ENCODE measurements at regions not wholly inside any gene's neighbourhood (a gene's known extent, or its start where the extent isn't known, plus 50 kb on each side); places are given as distances from the start of the nearest gene placed in this dataset.
"Not testable (repeated sequence)": the region's sequence is repeated elsewhere in the genome, so short reads cannot be mapped to it uniquely, and the experiment has no call there.

DNA sequence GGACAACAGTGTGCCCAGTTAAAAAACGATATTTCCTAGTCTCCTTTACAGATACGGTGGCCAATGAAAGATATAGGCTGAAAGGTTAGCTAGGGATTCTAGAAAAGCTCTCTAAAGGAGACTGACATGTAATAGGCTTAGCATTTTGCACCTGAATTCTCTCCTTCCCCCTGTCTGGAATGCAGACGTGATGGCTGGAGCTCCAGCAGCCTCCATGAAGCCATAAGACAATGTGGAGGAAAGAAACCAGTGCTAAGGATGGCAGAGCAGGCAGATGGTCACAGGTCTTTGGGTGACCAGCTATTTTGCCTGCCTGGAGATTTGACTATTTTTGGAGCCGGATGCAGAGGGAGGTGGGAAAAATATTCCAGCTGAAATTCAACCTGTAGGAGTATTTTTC is 286.2 kb upstream of the PLGLB2 start:
- WGBS (ENCODE audit: insufficient coverage, insufficient read length), result no CpG with 5 or more reads among the region's 4 CpGs
- not testable (repeated sequence) for H3K4me3 ChIP-seq (ENCODE audit: low read length); DNase-seq (ENCODE audit: low read depth, low spot score); H3K4me1 ChIP-seq (ENCODE audit: control insufficient read depth, insufficient read depth, low read length); H3K36me3 ChIP-seq (ENCODE audit: control insufficient read depth, insufficient read depth, low read length); H3K27me3 ChIP-seq (ENCODE audit: control insufficient read depth, insufficient read depth, low read length); H3K27ac ChIP-seq (ENCODE audit: low read length); H3K9me3 ChIP-seq (ENCODE audit: control insufficient read depth, insufficient read depth, low read length)

DNA sequence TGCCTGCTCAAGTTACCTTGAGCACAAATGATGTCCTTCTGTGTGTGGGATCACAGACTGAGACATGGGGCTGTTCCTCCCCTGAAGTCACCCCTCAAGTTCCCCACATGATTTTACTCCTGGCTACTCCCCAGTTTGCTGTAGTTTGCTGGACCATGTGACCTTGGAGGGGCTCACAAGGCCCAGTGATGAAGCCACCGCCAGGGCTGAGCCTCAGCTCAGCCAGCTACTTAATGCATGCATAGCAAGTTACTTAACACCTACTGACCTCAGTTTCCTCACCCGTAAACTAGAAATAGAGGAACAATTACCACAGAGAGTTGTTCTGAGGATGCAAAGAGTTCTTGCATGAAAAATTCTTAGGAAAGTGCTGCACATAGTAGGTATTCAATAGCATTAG is 283.7 kb upstream of the PLGLB2 start:
- not testable (repeated sequence) for H3K4me3 ChIP-seq (ENCODE audit: low read length); H3K27ac ChIP-seq (ENCODE audit: low read length); H3K36me3 ChIP-seq (ENCODE audit: control insufficient read depth, insufficient read depth, low read length); H3K27me3 ChIP-seq (ENCODE audit: control insufficient read depth, insufficient read depth, low read length); H3K4me1 ChIP-seq (ENCODE audit: control insufficient read depth, insufficient read depth, low read length); DNase-seq (ENCODE audit: low read depth, low spot score); H3K9me3 ChIP-seq (ENCODE audit: control insufficient read depth, insufficient read depth, low read length)
- WGBS (ENCODE audit: insufficient coverage, insufficient read length), result no CpG with 5 or more reads among the region's 2 CpGs

DNA sequence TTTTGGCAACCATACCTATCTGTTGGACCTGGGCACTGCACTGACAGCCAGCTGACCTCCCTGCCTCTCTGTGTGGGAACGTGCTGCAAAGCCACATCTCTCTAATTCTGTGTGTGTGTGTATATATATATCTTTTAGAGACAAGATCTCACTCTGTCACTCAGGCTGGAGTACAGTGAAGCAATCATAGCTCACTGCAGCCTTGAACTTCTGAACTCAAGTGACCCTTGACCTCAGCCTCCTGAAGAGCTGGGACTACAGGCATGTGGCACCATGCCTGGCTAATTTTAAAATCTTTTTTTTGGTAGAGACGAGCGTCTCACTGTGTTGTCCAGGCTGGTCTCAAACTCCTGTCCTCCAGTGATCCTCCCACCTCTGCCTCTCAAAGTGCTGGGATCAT is 282.2 kb upstream of the PLGLB2 start:
- H3K4me1 ChIP-seq (ENCODE audit: control insufficient read depth, insufficient read depth, low read length); DNase-seq (ENCODE audit: low read depth, low spot score); H3K27ac ChIP-seq (ENCODE audit: low read length); H3K4me3 ChIP-seq (ENCODE audit: low read length); H3K9me3 ChIP-seq (ENCODE audit: control insufficient read depth, insufficient read depth, low read length); H3K27me3 ChIP-seq (ENCODE audit: control insufficient read depth, insufficient read depth, low read length); H3K36me3 ChIP-seq (ENCODE audit: control insufficient read depth, insufficient read depth, low read length): not testable (repeated sequence)
- no CpG with 5 or more reads among the region's 3 CpGs for WGBS (ENCODE audit: insufficient coverage, insufficient read length)

DNA sequence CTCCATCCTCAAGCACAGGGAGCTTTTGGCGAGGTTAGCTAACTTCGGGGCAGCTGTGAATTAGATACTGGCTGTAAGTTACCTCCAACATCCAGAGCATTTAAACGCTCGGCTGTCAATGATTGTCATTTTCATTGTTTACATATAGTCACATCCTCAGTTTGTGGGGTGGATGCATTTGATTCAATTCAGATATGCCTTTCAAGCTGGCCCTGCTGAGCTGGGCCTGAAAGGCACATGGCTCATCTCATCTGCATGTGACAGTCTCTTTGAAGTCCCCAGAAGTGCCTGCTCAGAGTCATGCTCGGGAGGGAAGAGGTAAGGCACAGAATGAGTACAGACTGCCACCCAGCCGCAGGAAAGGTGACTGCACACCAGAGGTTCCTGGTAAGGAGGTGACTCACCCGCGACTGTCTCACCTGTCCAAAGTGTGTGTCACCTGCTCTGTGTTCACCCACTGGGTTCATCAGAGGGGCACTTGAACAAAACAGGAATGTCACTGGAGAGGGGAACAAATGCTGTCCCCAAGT is 281.2 kb upstream of the PLGLB2 start:
- not testable (repeated sequence) for H3K36me3 ChIP-seq (ENCODE audit: control insufficient read depth, insufficient read depth, low read length); DNase-seq (ENCODE audit: low read depth, low spot score); H3K4me3 ChIP-seq (ENCODE audit: low read length); H3K27ac ChIP-seq (ENCODE audit: low read length); H3K4me1 ChIP-seq (ENCODE audit: control insufficient read depth, insufficient read depth, low read length); H3K9me3 ChIP-seq (ENCODE audit: control insufficient read depth, insufficient read depth, low read length); H3K27me3 ChIP-seq (ENCODE audit: control insufficient read depth, insufficient read depth, low read length)
- no CpG with 5 or more reads among the region's 8 CpGs for WGBS (ENCODE audit: insufficient coverage, insufficient read length)

DNA sequence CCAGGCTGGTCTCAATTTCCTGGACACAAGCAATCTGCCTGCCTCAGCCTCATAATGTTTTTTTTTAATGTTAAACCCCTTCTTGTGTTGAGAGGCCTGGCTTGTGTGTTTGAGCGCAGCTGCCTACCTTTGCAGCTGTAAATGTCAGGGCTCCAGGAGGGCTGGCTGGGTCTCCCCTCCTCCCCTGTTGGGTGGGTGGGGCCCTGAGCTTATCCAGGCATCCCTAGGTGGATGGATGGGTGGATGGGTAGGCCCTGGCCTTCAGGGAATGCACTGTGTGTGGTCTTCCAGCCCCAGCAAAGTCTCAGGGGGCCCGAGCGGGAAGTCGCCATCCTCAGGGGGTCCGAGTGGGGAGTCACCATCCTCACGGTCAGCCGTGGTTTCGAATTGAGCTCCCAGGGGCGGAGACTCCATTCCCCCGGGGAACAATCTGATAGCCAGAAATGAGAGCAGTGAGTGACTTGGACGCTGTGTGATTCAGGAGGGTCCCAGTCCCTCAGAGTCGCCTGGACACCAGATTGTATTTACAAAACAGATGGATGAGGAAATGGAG is 279.4 kb upstream of the PLGLB2 start:
- no CpG with 5 or more reads among the region's 12 CpGs for WGBS (ENCODE audit: insufficient coverage, insufficient read length)
- H3K27ac ChIP-seq (ENCODE audit: low read length); H3K4me3 ChIP-seq (ENCODE audit: low read length); H3K36me3 ChIP-seq (ENCODE audit: control insufficient read depth, insufficient read depth, low read length); H3K9me3 ChIP-seq (ENCODE audit: control insufficient read depth, insufficient read depth, low read length); DNase-seq (ENCODE audit: low read depth, low spot score); H3K27me3 ChIP-seq (ENCODE audit: control insufficient read depth, insufficient read depth, low read length); H3K4me1 ChIP-seq (ENCODE audit: control insufficient read depth, insufficient read depth, low read length): not testable (repeated sequence)

DNA sequence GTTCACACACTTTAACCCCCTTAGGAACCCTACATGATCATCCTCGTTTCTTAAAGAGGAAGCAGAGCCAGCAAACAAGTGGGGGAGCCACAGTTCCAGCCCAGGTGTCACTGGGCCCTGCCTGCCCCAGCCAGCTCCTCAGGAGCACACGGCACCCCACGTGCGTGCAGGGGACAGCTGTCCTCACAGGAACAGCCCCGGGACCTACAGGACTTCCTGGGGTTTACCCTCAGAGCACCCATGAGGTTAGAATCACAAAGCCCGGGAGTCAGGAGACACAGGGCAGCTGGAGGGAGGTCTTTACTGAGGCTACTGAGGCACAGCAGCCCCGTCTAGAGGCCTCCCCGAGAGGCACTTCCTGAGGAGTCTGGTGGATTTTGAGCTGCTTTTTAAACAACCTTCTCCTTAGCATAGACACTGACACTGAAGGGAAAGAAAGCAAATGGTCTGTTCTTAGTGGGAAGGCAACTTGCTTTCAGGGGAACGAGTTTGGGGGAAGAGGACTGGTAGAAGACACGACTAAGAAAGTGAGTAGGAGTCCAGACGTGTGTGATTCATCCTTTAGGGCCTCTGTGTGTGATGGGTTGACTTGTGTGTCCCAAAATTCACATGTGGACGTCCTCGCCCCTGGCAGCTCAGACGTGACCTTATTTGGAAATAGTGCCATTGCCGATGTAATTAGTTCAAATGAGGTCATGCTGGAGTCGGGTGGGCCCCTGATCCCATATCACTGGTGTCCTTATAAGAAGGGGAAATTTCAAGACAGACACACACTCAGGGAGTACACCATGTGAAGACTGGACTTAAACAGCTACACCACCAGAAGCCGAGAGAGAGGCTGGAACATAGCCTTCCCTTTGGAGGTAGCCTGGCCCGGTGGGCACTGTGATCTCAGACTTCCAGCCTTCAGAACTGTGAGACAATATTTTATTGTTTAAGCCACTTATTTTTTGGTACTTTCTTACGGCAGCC is 278.4 kb upstream of the PLGLB2 start:
- H3K4me1 ChIP-seq (ENCODE audit: control insufficient read depth, insufficient read depth, low read length); H3K27ac ChIP-seq (ENCODE audit: low read length); H3K9me3 ChIP-seq (ENCODE audit: control insufficient read depth, insufficient read depth, low read length); H3K36me3 ChIP-seq (ENCODE audit: control insufficient read depth, insufficient read depth, low read length); H3K27me3 ChIP-seq (ENCODE audit: control insufficient read depth, insufficient read depth, low read length); DNase-seq (ENCODE audit: low read depth, low spot score); H3K4me3 ChIP-seq (ENCODE audit: low read length): not testable (repeated sequence)
- WGBS (ENCODE audit: insufficient coverage, insufficient read length), result no CpG with 5 or more reads among the region's 19 CpGs

DNA sequence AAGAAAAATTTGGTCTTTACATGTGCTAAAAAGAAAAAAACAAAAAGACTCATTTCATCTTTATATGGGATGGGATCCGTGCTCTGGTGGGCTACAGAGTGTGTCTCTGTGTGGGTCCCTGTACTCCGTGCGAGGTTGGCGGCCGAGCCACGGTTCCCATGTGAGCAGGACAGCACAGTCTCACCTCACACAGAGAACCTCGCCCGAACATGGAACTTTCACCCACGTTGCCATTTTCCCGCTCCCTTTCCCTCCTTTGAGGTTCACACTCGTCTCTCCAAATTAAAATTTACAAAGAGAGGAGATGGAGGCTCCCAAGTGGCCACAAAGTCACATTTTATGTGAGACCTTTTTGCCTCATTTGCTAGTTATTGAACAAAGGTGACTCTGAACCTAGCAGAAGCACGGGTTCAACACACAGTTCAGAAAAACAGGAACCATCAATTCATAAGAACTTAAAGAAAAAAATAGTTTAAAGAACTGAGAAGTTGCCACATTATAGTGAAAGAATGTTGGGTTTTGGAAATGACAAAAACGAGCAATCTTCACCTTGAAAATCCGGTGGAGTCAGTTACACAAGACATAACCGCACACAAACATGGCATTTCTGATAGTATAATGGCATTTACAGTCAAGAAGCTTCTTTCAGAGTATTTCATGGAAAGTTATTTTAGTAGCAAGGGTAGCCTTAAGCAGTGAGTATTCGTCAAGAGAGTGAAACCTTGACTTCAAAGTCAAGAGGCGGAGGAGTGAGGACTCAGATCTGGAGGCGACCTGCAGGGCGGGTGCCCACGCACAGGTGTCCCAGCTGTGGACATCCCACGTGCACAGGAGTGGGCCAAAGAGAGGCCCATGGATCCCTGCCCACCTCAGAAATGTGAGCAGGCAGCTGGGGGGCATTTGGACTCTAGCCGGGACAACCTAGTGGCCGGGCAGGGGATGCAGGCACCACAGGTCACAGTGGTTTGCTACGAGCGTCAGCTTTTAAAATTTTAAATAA is 277.2 kb upstream of the PLGLB2 start:
- not testable (repeated sequence) for H3K27ac ChIP-seq (ENCODE audit: low read length); H3K9me3 ChIP-seq (ENCODE audit: control insufficient read depth, insufficient read depth, low read length); H3K36me3 ChIP-seq (ENCODE audit: control insufficient read depth, insufficient read depth, low read length); DNase-seq (ENCODE audit: low read depth, low spot score); H3K4me1 ChIP-seq (ENCODE audit: control insufficient read depth, insufficient read depth, low read length); H3K4me3 ChIP-seq (ENCODE audit: low read length); H3K27me3 ChIP-seq (ENCODE audit: control insufficient read depth, insufficient read depth, low read length)
- no CpG with 5 or more reads among the region's 25 CpGs for WGBS (ENCODE audit: insufficient coverage, insufficient read length)

DNA sequence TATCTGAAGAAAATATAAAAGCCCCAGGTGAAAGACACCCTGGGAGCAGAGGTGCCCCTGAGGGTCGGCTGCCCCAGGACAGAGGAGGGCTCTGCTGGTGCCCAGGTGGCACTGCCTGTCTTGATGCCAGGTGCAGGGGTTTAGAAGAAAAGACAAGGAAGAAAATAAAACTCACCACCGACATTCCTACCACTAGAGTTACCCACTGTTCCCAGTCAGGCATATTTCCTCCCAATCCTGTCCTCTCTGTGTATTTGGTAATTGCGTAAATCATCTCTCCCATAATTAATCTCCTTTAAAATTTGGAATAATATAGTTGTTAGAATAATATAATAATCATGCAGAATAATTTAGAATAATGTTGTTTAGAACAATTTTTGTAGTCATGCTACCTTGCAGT is 276.4 kb upstream of the PLGLB2 start:
- not testable (repeated sequence) for H3K36me3 ChIP-seq (ENCODE audit: control insufficient read depth, insufficient read depth, low read length); H3K27me3 ChIP-seq (ENCODE audit: control insufficient read depth, insufficient read depth, low read length); H3K4me1 ChIP-seq (ENCODE audit: control insufficient read depth, insufficient read depth, low read length); H3K27ac ChIP-seq (ENCODE audit: low read length); DNase-seq (ENCODE audit: low read depth, low spot score); H3K4me3 ChIP-seq (ENCODE audit: low read length); H3K9me3 ChIP-seq (ENCODE audit: control insufficient read depth, insufficient read depth, low read length)
- no CpG with 5 or more reads among the region's 3 CpGs for WGBS (ENCODE audit: insufficient coverage, insufficient read length)

DNA sequence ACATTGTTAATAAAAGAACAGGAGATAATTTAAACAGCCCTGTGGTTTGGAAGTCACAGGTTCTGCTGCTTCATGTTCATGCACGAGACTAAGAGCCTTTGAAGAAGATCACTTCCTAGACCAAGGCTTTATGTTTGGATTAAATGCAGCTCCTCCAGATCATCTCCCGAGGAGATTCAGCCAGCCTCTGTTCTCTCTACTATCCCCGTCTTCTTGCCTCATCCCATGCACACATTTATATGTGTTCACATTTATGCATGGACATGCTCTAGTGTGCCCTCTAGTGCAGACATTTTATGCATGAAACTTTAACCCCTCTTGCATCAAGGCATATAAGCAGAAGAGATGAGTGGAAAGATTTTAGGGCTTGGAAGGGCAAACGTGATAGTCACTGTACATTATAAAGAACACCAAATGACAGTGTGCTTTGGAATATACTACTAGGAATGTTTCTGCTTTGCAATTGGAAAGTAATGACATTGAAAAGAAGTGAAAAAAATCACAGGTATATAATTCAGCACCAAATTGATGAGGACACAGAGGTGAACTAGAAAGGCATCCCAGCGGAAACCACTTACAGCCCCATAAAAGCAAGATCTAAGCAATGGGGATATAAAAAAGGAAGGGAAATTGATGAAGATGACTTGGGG is 271.5 kb upstream of the PLGLB2 start:
- not testable (repeated sequence) for H3K36me3 ChIP-seq (ENCODE audit: control insufficient read depth, insufficient read depth, low read length); H3K4me1 ChIP-seq (ENCODE audit: control insufficient read depth, insufficient read depth, low read length); H3K4me3 ChIP-seq (ENCODE audit: low read length); DNase-seq (ENCODE audit: low read depth, low spot score); H3K27me3 ChIP-seq (ENCODE audit: control insufficient read depth, insufficient read depth, low read length); H3K27ac ChIP-seq (ENCODE audit: low read length); H3K9me3 ChIP-seq (ENCODE audit: control insufficient read depth, insufficient read depth, low read length)
- WGBS (ENCODE audit: insufficient coverage, insufficient read length), result no CpG with 5 or more reads among the region's 5 CpGs

DNA sequence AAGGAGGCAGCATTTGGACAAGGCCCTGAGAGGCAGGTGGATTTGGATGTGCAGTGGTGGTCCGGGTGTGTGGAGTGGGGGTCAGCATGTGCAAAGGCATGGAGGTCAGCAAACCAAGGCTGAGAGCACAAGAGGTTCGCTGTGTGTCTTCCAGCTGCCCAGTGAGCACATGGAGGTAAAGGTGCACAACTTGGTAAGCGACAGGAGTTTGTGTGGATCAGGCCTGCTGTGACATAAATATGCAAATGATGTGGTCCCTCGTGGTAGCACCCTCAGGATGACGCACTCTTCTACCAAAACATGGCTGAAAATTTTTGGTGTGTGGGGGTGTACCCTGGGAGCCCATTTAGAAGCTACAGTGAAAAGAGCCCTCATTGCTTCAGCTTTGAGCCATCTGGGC is 271.0 kb upstream of the PLGLB2 start:
- not testable (repeated sequence) for H3K27ac ChIP-seq (ENCODE audit: low read length); DNase-seq (ENCODE audit: low read depth, low spot score); H3K4me3 ChIP-seq (ENCODE audit: low read length); H3K4me1 ChIP-seq (ENCODE audit: control insufficient read depth, insufficient read depth, low read length); H3K9me3 ChIP-seq (ENCODE audit: control insufficient read depth, insufficient read depth, low read length); H3K27me3 ChIP-seq (ENCODE audit: control insufficient read depth, insufficient read depth, low read length); H3K36me3 ChIP-seq (ENCODE audit: control insufficient read depth, insufficient read depth, low read length)
- whole genome bisulfite sequencing (ENCODE audit: insufficient coverage, insufficient read length), result no CpG with 5 or more reads among the region's 5 CpGs

Data from iPS DF 6.9 (cell line).